Upper lobe of left lung (tissue), 6 donors: ENCODE measurements at regions not wholly inside any gene's neighbourhood (a gene's known extent, or its start where the extent isn't known, plus 50 kb on each side); places are given as distances from the start of the nearest gene placed in this dataset.

Experiments
- ATAC-seq, 2 donors: fragments of 200-7000 bp; cut with Tn5 transposase; one replicate each; pipeline ENCODE4 v1.9.1; 2022; ENCODE audit warnings: mild to moderate bottlenecking in 2 of 2, moderate library complexity in 2 of 2; ENCODE audit not compliant: low FRiP score in 2 of 2
- DNase-seq, 2 donors: peaks; one replicate each; pipeline ENCODE4 v3.0.0-alpha.2; 2019 to 2020
- H3K27ac ChIP-seq, 4 donors: fragments of 200-600 bp; sonication (generic); one replicate each; pipeline ENCODE4 v1.5.1; 2016 to 2019
- H3K27me3 ChIP-seq, 4 donors: fragments of 200-600 bp; sonication (generic); one replicate each; pipeline ENCODE4 v1.5.1; 2017 to 2019
- H3K36me3 ChIP-seq, 4 donors: fragments of 200-600 bp; sonication (generic); one replicate each; pipeline ENCODE4 v1.5.1; 2016 to 2019
- H3K4me1 ChIP-seq, 4 donors: fragments of 200-600 bp; sonication (generic); one replicate each; pipeline ENCODE4 v1.5.1; 2018 to 2019
- H3K4me3 ChIP-seq, 4 donors: fragments of 200-600 bp; sonication (generic); one replicate each; pipeline ENCODE4 v1.5.1; 2017 to 2019; ENCODE audit warnings: mild to moderate bottlenecking in 2 of 4, moderate library complexity in 1 of 4
- H3K9me3 ChIP-seq, 4 donors: fragments of 200-600 bp; sonication (generic); one replicate each; pipeline ENCODE4 v1.5.1; 2018 to 2019
- CTCF ChIP-seq, 6 experiments: fragments of 450-650 bp in 4 of 6; fragments of 200-600 bp in 2 of 6; sonication (generic) in 2 of 6; IDR thresholded peaks; one replicate each; pipeline ENCODE4 v1.5.1; 2016 to 2019; ENCODE audit warnings: antibody characterized with exemption in 6 of 6
- EP300 ChIP-seq, 4 donors: sonication (generic); formaldehyde crosslinking; IDR thresholded peaks; one replicate each; pipeline ENCODE4 v1.5.1; 2017; ENCODE audit warnings: antibody characterized with exemption in 4 of 4, control low read depth in 2 of 4
- POLR2A ChIP-seq, 4 donors: fragments of 450-650 bp; IDR thresholded peaks; one replicate each; pipeline ENCODE4 v1.5.1; 2016 to 2017; ENCODE audit warnings: antibody characterized with exemption in 4 of 4, mild to moderate bottlenecking in 2 of 4
- POLR2AphosphoS5 ChIP-seq, 2 donors: sonication (generic); formaldehyde crosslinking; IDR thresholded peaks; one replicate each; pipeline ENCODE4 v1.5.1; 2017; ENCODE audit warnings: antibody characterized with exemption in 2 of 2
- WGBS, 2 donors: methylation state at CpG; one replicate each; pipeline ENCODE4 v1.1.5; 2017 to 2018; 5-methylcytosine and 5-hydroxymethylcytosine counted together
- donor health status: DM: no; HTN: no; CAD: no; lungs with moderate emphysema.
- donor health status: DM: no; HTN: yes; CAD: no; lungs with severe emphysema.

GRCh38 chr10:125247576-125247975 lies 87.2 kb upstream of the CTBP2 start:
- TF ChIP-seq EP300 (IDR thresholded peaks at IDR 0.05), result no peak
- TF ChIP-seq POLR2A (IDR thresholded peaks at IDR 0.05), result no peak
- TF ChIP-seq CTCF (IDR thresholded peaks at IDR 0.05), result no peak
- TF ChIP-seq POLR2AphosphoS5 (IDR thresholded peaks at IDR 0.05), result no peak
- Histone ChIP-seq H3K4me1 (no peaks in the 10 kb centered on the region), H3K27me3 (no peaks in the 10 kb centered on the region), H3K36me3 (no peaks in the 10 kb centered on the region), H3K9me3 (peaks cover 0 to 9% (median 0%) of the 10 kb centered on the region in 4 donors), H3K4me3 (no peak overlapping the region), H3K27ac (no peak overlapping the region)
- 81 to 85% methylated on average over 8 of the region's 8 CpGs for WGBS, 2 donors
- DNase-seq, result no peak
- ATAC-seq, result no peak

GRCh38 chr10:125243532-125244253 lies 83.3 kb upstream of the CTBP2 start:
- Histone ChIP-seq H3K9me3 (peaks cover 0 to 4% (median 3%) of the 10 kb centered on the region in 4 donors), H3K27ac (no peak overlapping the region), H3K36me3 (no peaks in the 10 kb centered on the region), H3K4me1 (no peaks in the 10 kb centered on the region), H3K27me3 (no peaks in the 10 kb centered on the region), H3K4me3 (no peak overlapping the region)
- no peak for ATAC-seq
- DNase-seq, result no peak
- no peak for TF ChIP-seq POLR2AphosphoS5 (IDR thresholded peaks at IDR 0.05)
- TF ChIP-seq EP300 (IDR thresholded peaks at IDR 0.05), result no peak
- no peak for TF ChIP-seq CTCF (IDR thresholded peaks at IDR 0.05)
- TF ChIP-seq POLR2A (IDR thresholded peaks at IDR 0.05), result no peak
- 88 to 93% methylated on average over 3 of the region's 3 CpGs for WGBS, 2 donors

DNA sequence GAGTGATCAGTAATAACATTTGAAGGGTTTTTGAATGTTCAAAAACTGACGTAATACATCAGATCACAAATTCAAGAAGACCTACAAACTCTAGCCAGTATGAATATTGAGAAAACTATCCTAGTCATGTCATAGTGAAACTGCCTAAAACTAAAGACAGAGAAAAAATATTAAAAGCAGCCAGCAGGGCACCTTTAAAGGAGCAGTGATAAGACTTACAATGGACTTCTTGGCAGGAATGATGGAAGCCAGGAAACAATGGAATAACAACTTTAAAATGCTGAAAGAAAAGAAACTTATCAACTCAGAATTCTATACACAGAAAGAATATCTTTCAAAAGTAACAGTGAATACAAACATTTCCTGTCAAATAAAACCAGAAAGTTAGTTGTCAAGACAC lies 78.3 kb upstream of the CTBP2 start:
- Histone ChIP-seq H3K4me1 (no peaks in the 10 kb centered on the region), H3K27me3 (no peaks in the 10 kb centered on the region), H3K9me3 (peaks cover 0 to 10% (median 9%) of the 10 kb centered on the region in 4 donors), H3K36me3 (no peaks in the 10 kb centered on the region), H3K4me3 (no peak overlapping the region), H3K27ac (no peak overlapping the region)
- TF ChIP-seq POLR2A (IDR thresholded peaks at IDR 0.05) (no peak), POLR2AphosphoS5 (IDR thresholded peaks at IDR 0.05) (no peak), EP300 (IDR thresholded peaks at IDR 0.05) (no peak), CTCF (IDR thresholded peaks at IDR 0.05) (no peak)
- ATAC-seq, result no peak
- DNase-seq, result no peak
- WGBS, 2 donors, result 100% methylated on average over 1 of the region's 1 CpG

- DNase-seq, result no peak
- WGBS, 2 donors, result 88 to 100% methylated on average over 1 of the region's 1 CpG
- Histone ChIP-seq H3K27me3 (no peaks in the 10 kb centered on the region), H3K4me3 (no peak overlapping the region), H3K4me1 (no peaks in the 10 kb centered on the region), H3K27ac (no peak overlapping the region), H3K9me3 (peaks cover 0 to 10% (median 9%) of the 10 kb centered on the region in 4 donors), H3K36me3 (no peaks in the 10 kb centered on the region)
- TF ChIP-seq EP300 (IDR thresholded peaks at IDR 0.05), result no peak
- TF ChIP-seq CTCF (IDR thresholded peaks at IDR 0.05), result no peak
- no peak for TF ChIP-seq POLR2A (IDR thresholded peaks at IDR 0.05)
- TF ChIP-seq POLR2AphosphoS5 (IDR thresholded peaks at IDR 0.05), result no peak
- no peak for ATAC-seq
Observed at GRCh38 chr10:125236091-125236490, 75.7 kb upstream of the CTBP2 start.
